NCI-H2107 treated with DMSO at 0.1 percent for 48 hours (cell line): ENCODE measurements at regions not wholly inside any gene's neighbourhood (a gene's known extent, or its start where the extent isn't known, plus 50 kb on each side); places are given as distances from the start of the nearest gene placed in this dataset.
"Not testable (repeated sequence)": the region's sequence is repeated elsewhere in the genome, so short reads cannot be mapped to it uniquely, and the experiment has no call there.

Experiments used
- DNase-seq: peaks from one replicate; lab custom pipeline; 2025; ENCODE audit not compliant: unreplicated experiment; lab: John Stamatoyannopoulos, UW

DNA sequence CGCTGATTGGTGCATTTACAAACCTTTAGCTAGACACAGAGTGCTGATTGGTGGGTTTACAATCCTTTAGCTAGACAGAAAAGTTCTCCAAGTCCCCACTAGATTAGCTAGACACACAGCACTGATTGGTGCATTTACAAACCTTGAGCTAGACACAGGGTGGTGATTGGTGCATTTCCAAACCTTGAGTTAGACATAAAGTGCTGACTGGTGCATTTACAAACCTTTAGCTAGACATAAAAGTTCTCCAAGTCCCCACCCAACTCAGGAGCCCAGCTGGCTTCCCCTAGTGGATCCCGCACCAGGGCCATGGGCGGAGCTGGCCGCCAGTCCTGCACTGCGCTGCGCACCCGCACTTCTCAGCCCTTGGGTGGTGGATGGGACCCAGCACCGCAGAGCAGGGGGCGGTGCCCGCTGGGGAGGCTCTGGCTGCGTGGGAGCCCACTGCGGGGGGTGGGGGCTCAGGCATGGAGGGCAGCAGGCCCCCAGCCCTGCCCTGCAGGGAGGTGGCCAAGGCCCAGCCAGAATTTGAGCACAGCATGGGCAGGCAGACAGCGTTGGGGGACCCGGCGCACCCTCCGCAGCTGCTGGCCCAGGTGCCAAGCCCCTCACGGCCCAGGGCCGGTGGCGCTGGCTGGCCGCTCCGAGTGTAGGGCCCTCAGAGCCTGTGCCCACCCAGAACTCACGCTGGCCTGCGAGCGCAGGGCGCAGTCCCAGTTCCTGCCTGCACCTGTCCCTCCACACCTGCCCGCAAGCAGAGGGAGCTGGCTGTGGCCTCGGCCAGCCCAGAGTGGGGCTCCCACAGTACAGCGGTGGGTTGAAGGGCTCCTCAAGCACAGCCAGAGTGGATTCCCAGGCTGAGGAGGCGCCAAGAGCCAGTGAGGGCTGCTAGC, 608.9 kb upstream of the LCORL start:
- DNase-seq, result no peak

DNA sequence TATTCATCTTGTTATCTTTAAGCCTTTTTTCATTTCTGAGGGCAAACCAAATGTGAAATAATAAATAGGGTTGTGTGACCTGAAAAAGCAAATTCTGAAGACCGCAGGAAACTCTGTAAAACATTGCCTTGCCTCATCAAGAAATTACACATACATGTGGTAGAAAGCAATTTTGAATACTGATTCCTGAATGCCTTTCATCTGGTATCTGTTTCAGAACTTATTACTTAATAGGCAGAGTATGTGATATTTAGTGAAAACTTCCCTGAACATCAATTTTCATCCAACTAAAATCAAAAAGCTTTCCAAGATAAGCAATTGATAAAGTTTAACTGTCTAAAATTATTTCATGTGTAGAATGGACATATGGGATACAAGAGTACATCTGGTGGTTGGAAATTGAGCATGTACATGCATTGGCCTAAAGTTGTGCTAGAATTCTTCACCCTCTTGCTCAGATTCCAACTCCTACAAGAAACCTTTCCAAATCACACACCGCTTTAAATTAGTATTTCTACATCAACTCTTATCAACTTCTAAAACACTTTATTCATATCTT, 606.0 kb upstream of the LCORL start:
- no peak for DNase-seq

DNA sequence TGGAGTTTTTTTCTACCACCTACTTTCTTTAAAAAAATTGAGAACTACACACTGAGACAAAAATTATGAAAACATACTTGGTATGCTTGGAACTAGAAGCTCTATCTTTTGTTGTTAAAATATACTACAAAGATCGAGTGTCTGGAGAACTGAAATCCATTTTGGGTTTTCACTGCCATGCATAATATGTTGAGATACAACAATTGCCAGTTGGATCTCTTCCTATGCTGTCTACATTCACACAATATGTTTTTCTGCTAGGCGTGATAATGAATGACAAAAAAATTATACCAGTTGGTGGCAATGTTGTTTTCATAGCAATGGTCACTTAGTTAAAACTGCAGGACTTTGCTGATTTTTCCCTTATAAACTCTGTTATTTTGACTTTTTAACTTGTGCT, 605.4 kb upstream of the LCORL start:
- no peak for DNase-seq

DNA sequence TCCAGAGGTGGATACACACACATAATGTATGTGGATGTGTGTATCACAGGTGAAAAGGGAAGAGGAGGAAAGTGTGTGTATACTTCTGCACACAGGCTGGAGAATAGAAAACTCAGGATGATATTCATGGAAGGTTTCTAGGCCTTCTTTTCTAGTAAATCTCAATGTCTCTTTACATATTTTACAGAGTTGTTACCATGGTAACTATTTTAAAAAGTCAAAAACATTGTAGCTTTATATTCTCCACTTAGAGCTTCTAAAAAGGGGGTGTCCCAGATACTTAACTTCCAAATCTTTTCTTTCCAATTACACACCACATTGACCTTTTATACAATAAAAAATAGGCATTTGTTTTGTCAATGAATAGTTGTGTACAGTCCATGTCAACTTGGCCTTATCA, 604.8 kb upstream of the LCORL start:
- DNase-seq, result no peak

DNA sequence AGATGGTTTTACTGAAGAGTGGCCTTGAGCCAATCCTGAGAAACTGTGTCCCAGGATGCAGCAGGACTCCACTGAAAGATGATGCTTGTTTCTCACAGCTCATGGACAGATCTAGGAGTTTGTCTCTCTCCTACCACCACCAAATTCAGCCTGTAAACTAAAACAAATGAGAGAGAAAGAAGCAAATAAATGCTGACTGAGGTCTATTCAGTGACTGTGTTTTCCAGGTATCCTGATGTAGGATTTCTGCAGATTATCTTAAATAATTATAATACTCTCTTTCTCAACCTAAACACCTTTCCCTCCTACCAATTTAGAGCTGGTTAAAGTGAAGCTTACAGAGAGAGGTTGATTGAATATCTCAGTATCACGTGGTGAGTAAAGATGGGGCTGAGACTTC, 599.6 kb upstream of the LCORL start:
- DNase-seq, result no peak

DNA sequence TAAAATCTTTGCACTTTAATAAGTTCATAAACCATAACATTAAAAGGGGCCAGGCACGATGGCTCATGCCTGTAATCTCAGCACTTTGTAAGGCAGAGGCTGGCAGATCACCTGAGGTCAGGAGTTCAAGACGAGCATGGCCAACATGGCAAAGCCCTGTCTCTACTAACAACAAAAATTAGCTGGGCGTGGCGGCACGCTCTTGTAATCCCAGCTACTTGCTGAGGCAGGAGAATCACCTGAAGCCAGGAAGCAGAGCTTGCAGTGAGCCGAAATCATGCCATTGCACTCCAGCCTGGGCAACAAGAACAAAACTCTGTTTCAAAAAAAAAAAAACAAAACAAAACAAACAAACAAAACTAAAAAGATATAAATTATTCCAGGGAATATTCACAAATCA, 595.2 kb upstream of the LCORL start:
- DNase-seq, result no peak

DNA sequence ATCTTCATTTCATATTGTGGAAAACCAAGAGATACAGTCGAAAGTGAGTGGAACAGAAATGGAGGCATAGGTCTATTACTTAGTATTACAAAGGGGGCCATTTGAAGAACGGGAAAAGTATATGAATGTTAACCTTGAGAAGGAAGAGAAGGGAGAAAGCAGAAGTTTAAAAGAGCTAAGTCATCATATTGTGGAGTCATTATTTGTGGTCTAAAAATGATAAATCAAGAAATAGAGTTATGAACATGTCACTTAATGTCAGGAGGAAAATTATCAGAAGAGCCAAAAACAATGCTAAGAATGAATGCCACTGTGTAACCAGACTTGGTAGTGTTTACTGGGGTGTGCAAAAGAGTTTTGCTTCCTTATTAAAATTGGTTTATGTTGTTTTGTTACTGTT, 589.5 kb upstream of the LCORL start:
- no peak for DNase-seq

DNA sequence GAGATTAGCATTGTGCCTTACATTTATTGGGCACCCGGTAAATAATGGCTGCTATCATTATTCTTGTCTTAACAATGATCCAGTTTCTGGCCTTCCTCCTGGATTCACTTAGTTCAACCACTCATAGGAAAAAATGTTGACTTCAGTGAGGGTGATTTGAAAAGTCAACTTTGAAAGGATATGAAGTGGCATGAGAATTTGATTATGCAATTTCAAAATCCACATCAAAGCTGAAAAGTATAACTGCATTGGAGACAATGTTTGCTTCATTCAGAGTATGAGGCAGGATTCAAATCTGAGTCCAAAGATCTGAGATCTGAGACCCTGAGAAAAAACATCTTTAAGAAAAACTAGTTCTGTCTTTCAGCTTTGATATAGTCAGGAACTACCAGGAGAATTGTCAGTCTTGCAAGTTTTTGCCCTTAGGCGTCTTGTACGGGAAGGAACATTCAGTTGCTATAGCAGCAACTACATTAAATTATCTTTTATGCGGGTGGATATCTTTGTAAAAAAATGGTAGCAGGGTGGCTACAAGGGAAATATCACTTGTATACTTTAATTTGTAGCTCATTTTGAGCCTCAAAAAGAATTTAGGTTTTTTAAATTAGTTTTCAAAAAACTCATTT, 587.5 kb upstream of the LCORL start:
- no peak for DNase-seq

DNA sequence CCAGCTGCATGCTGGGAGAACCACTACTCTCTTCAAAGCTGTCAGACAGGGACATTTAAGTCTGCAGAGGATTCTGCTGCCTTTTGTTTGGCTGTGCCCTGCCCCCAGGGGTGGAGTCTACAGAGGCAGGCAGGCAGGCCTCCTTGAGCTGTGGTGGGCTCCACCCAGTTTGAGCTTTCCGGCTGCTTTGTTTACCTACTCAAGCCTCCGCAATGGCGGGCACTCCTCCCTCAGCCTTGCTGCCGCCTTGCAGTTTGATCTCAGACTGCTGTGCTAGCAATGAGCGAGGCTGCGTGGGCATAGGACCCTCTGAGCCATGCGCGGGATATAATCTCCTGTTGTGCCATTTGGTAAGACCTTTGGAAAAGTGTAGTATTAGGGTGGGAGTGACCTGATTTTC, 581.1 kb upstream of the LCORL start:
- not testable (repeated sequence) for DNase-seq

DNA sequence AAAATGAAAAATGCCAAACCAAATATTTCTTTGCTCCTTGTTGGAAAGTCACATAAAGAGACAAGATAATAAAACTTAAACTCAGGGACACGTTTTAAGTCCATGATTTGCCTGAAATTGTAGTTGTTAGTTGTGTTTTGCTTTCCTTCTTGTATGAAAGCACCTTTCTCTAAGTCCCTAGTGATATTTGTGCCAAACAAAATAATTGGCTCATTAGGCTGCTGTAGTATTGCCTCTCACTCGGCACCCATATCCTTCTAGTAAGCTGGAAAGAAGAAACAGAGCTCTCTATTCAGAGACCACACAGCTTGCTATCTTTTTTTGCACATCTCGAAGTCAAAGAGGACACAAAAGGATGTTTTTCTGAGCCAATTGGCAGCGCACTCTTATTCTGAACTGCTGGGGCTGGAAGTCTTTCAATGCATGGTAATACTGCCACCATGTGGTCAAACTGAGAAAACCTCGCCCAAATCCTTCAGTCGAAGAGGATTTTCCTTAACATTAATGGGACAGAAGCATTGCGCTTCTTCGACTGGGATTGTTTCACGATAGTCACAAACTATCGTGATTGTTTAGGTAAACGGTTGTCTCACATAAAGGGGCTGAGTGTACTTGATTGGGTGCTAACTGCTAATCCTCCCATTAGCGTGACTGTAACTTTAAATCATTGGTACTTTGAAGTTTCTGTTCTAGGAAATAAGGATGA, 571.9 kb upstream of the LCORL start:
- DNase-seq, result peak; percentile 1

DNA sequence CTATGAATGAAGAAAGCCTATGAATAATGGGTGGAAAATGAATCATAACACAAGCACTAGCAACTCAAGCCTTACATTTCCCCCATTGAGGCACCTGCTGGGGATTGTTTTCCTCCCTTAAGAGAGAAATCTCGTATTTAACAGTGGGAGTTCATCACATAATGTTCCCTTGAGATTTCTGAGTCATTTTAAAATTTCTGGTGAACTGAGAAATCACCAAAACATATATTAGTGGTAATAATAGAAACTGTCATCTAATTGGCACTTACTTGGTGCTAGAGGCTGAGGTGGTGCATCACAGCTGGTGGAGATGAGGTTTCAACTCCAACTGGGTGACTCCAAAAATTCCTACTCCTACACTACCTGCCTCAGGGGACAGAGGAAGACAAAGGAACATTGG, 561.3 kb upstream of the LCORL start:
- no peak for DNase-seq

DNA sequence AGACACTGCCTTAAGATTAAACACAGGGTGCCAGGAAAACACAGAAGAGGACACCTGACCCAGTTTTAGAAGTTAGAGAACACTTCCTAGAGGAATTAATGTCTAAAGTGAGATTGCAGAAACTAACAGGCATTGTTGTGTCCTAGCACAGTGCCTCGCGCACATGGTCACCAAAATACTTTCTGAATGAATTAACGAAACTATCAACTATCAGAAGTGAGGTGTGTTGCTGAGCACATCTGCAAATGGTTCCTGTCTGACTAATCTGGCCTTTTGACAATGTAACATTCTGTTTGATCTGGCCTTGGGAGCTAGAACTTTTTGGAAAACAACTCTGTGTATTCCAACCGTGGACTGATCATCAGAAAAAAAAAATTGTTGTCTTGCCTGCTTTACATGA, 556.8 kb upstream of the LCORL start:
- DNase-seq, result no peak

DNA sequence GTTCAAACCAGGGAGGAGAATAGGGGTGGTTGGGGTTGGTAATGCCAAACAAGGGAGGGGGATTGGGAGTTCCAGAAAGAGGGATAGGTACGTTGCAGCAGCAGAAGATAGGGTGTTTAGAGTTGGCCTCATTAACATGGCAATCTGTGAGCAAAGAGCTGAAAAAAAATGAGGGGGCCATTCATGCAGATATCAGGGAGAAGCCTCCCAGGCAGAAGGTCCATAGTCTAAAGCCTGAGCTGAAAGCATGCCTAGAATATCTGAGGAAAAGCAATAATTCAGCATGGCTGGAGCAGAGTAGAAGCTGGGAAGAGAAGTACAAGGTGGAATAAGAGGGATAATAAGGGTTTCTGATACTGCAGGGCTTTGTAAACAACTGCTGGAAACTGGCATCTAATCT, 550.9 kb upstream of the LCORL start:
- no peak for DNase-seq

DNA sequence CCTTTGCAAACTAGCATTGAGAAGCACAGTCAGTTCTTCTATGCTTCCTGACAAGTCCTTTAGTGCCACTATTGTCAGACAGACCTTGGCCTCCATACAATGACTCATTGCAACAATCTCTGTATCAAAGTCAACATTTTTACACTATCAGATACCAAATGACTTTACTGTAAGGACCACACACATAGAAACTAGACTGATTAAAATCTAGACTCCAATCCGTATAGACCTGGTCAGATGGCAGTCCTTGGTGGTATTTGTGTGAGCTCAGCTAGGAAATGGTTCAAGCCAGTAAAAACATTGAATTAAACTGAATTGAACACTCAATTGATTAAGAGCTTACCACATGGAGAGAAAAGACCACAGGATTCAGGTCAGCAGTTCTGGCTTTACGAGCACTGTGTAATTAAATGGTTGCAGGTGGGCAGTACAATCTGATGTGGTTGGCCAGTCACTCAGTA, 549.8 kb upstream of the LCORL start:
- DNase-seq, result no peak

DNA sequence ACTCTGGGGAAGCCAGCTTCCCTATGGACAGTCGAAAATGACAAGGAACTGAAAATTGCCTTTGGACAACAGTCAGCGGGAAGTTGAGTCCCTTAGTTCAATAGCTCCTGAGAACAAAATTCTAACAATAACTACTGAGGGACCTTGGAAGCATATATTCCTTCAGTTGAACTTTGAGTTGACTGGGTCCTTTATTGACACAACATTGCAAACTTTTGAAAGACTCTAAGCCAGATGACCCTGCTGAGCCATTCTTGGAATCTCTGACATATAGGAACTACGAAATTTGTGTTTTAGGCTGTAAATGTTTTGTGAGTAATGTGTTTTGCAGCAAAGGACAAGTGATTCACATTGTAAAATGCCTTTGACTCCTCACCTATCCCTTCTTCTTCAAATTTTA, 548.8 kb upstream of the LCORL start:
- no peak for DNase-seq

DNA sequence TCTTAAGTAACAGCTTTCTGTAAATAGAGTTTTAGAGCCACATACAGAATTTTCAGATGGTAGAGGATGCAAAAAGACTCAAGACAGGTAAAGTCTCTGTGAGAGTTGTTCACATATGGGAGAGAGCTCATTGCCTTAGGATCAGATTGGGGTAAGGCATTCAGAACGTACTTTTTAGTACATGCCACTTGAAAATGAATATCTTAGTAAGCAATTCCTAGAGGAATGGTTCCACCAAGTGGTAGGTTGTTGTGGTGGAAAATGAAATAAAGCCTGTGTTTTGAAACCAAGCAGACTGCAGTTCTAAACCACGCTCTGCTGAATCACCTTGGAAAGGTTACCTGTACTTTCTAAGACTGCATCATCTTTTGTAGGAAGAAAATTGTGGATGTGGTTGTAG, 547.0 kb upstream of the LCORL start:
- DNase-seq, result no peak

DNA sequence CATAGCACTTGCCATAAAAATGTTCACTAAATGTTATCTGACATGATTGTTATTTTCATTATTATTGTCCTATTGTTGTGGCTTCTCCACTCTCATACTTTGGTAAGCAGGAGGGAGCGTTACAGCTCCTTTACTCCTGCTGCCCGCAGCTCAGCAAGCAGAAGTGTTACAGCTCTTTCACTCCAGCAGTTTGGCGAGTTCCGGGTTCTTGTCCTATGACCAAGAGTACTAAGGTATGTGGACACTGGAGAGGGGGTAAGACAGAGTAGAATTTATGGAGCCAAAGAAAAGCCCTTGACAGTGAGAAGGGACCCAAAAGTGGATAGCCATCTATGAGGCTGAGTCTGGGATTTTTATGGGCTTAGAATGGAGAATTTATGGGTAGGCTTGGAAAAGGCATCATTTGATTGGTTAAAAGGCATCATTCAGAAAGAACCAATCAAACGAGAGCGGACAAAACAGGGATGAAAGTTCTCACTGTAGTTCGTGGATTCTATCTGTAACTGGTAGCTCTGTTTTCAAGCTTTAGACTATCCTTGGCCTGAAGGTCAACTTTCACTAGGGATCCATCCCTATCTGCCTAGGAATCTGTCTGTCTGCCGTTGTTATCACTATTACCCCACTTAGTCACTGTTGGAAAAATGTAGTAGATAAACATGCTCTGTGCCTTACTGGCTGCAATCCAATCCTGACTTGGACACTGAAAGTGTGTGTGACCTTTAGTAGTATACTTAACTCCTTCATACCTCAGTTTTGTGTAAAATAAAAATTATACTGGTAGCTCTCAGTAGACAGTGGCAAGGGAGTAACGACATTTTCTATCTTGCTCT, 545.6 kb upstream of the LCORL start:
- no peak for DNase-seq

DNA sequence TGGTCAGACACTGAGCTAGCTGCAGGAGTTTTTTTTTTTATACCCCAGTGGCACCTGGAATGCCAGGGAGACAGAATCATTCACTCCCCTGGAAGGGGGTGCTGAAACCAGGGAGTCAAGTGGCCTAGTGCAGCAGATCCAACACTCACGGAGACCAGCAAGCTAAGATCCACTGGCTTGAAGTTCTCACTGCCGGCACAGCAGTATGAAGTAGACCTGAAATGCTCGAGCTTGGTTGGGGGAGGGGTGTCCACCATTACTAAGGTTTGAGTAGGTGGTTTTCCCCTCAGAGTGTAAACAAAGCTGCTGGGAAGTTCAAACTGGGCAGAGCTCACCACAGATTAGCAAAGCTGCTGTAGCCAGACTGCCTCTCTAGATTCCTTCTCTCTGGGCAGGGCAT, 537.9 kb upstream of the LCORL start:
- no peak for DNase-seq

DNA sequence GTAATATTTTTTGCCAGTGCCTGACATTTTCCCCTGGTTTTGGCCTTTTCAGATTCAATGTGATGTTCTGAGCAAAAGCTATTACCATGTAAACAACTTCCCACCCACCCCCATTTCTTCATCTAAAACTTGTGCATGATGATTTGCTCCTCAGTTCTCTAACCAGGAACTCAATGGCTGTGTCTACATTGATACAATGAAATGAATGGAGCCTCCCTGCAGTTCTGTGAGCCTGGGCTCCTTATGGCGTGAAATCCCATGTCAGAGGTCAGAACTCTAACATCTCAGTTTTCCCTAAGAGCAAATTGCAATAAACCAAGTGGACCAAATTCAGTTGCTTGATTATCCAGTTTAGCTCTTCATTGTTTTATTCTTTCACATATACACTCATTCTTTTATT, 534.8 kb upstream of the LCORL start:
- no peak for DNase-seq

DNA sequence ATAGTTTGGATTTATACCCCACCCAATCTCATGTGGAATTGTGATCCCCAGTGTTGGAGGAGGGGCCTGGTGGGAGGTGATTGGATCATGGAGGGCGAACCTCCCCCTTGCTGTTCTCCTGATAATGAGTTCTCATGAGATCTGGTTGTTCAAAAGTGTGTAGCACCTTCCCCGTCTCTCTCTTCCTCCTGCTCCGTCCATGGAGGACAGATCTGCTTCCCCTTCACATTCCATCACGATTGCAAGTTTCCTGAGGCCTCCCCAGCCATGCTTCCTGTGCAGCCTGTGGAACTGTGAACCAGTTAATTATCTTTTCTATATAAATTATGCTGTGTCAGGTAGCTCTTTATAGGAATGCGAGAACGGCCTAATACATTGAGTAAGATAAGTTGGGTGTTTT, 518.8 kb upstream of the LCORL start:
- DNase-seq, result no peak

DNA sequence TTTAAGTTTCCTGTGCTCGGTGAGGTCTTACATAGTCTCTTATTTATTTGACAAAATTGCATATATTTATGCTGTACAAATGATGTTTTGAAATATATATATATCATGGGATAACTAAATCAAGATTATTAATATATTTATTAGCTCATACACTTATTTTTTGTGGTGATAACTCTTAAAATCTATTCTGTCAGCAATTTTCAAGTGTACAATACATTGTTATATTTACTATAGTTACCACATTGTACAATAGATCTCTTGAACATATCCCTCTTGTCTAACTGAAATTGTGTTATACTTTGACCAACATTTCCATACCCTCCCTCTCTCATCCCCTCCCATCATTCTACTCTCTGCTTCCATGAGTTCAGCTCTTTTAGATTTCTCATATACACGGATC, 516.6 kb upstream of the LCORL start:
- DNase-seq, result no peak
